HCT116 (cell line): ENCODE measurements at regions not wholly inside any gene's neighbourhood (a gene's known extent, or its start where the extent isn't known, plus 50 kb on each side); places are given as distances from the start of the nearest gene placed in this dataset.

Source experiments
- ATAC-seq: fragments of 200-7000 bp; cut with Tn5 transposase; 2 replicates; pipeline ENCODE4 v1.9.1; 2020; ENCODE audit warnings: mild to moderate bottlenecking, moderate library complexity
- BruUV-seq: library from RNA; stranded (reverse); fragments of 400-500 nt; replicated peaks from 2 replicates; lab custom pipeline; 2021; lab: Mats Ljungman, UMichigan
- CTCF ChIA-PET: fragments of 300-600 bp; sonication (Branson Sonifier 250); formaldehyde crosslinking; loops from one replicate; lab custom pipeline; 2021; ENCODE audit warnings: antibody characterized with exemption; lab: Charles Lee
- POLR2A ChIA-PET: fragments of 300-600, 350-600 bp; sonication (Branson Sonifier 250); formaldehyde crosslinking; loops from one replicate; lab custom pipeline; 2021; ENCODE audit warnings: antibody characterized with exemption; lab: Charles Lee
- RAD21 ChIA-PET, 2 experiments: fragments of 300-600 bp; sonication (Branson Sonifier 250); formaldehyde crosslinking; loops; one replicate each; lab custom pipeline; 2023; ENCODE audit warnings: low total read pairs in 2 of 2; ENCODE audit not compliant: uncharacterized antibody in 2 of 2, unreplicated experiment in 2 of 2, low non-redundant PET in 1 of 2; lab: Charles Lee
- DNase-seq: peaks from one replicate; pipeline ENCODE4 v3.0.0-alpha.2; 2010; ENCODE audit warnings: low read depth, low spot score
- H2AFZ ChIP-seq: fragments of 200-600 bp; shearing (Covaris generic), sonication (generic); 2 replicates; pipeline ENCODE4 v1.6.1; 2017; ENCODE audit warnings: low read depth, mixed run types, mixed read lengths, antibody characterized with exemption, low read length; ENCODE audit not compliant: poor library complexity, severe bottlenecking
- H3K27ac ChIP-seq: 2 replicates; pipeline ENCODE4 v1.5.1; 2012; ENCODE audit warnings: low read depth, low read length
- H3K27me3 ChIP-seq: fragments of 200-600 bp; sonication (generic); 2 replicates; pipeline ENCODE4 v1.6.1; 2016; ENCODE audit warnings: mixed run types, low read length, mixed read lengths; ENCODE audit not compliant: insufficient read depth
- H3K36me3 ChIP-seq, 2 experiments: fragments of 200-500 bp in 1 of 2; fragments of 200-600 bp in 1 of 2; sonication (Bioruptor generic) in 1 of 2; sonication (generic) in 1 of 2; 2 replicates each; pipeline versions ENCODE4 v1.5.1 to v1.6.1; 2014 to 2016; ENCODE audit warnings: low read length in 2 of 2, inconsistent platforms in 1 of 2, mixed read lengths in 1 of 2, mixed run types in 1 of 2; ENCODE audit not compliant: insufficient read depth in 2 of 2, control insufficient read depth in 1 of 2
- H3K4me1 ChIP-seq, 2 experiments: fragments of 200-600 bp in 1 of 2; sonication (generic) in 1 of 2; 2 replicates each; pipeline versions ENCODE4 v1.5.1 to v1.6.1; 2012 to 2017; ENCODE audit warnings: low read length in 2 of 2, inconsistent platforms in 1 of 2, mild to moderate bottlenecking in 1 of 2, mixed read lengths in 1 of 2, mixed run types in 1 of 2, moderate library complexity in 1 of 2; ENCODE audit not compliant: insufficient read depth in 2 of 2, control insufficient read depth in 1 of 2
- H3K4me2 ChIP-seq: fragments of 200-600 bp; sonication (generic); 2 replicates; pipeline ENCODE4 v1.6.1; 2017; ENCODE audit warnings: mixed run types, low read length, mixed read lengths
- H3K4me3 ChIP-seq, 2 experiments: fragments of 200-600 bp in 1 of 2; sonication (generic) in 1 of 2; replicated peaks in 1 of 2; 2 replicates each; pipeline ENCODE4 v1.5.1; 2011 to 2016; ENCODE audit warnings: low read length in 2 of 2, control low read depth in 1 of 2, low read depth in 1 of 2, mild to moderate bottlenecking in 1 of 2, mixed read lengths in 1 of 2, mixed run types in 1 of 2
- H3K79me2 ChIP-seq: fragments of 200-600 bp; sonication (generic); 2 replicates; pipeline ENCODE4 v1.6.1; 2017; ENCODE audit warnings: mild to moderate bottlenecking, mixed run types, low read length, moderate library complexity, mixed read lengths; ENCODE audit not compliant: insufficient read depth
- H3K9ac ChIP-seq: fragments of 200-600 bp; sonication (generic); 2 replicates; pipeline ENCODE4 v1.6.1; 2016; ENCODE audit warnings: low read length, mixed read lengths
- H3K9me2 ChIP-seq: fragments of 200-600 bp; sonication (generic), shearing (Covaris generic); 2 replicates; pipeline ENCODE4 v1.6.1; 2017; ENCODE audit warnings: mixed run types, mild to moderate bottlenecking, moderate library complexity; ENCODE audit not compliant: insufficient read depth
- H3K9me3 ChIP-seq, 2 experiments: fragments of 200-500 bp in 1 of 2; fragments of 200-600 bp in 1 of 2; sonication (Bioruptor generic) in 1 of 2; sonication (generic) in 1 of 2; 2 replicates each; pipeline ENCODE4 v1.6.1; 2014 to 2017; ENCODE audit warnings: low read length in 2 of 2, mixed read lengths in 2 of 2, inconsistent platforms in 1 of 2, low read depth in 1 of 2, mild to moderate bottlenecking in 1 of 2, mixed run types in 1 of 2, moderate library complexity in 1 of 2; ENCODE audit not compliant: control insufficient read depth in 1 of 2, insufficient read depth in 1 of 2
- H4K20me1 ChIP-seq: fragments of 200-600 bp; sonication (generic), shearing (Covaris generic); 2 replicates; pipeline ENCODE4 v1.6.1; 2017; ENCODE audit warnings: mixed run types, mild to moderate bottlenecking, moderate library complexity; ENCODE audit not compliant: insufficient read depth
- CBX3 ChIP-seq: IDR thresholded peaks from 2 replicates; pipeline ENCODE4 v1.6.1; 2012; ENCODE audit warnings: low read depth
- CEBPB ChIP-seq: IDR thresholded peaks from 2 replicates; pipeline ENCODE4 v1.6.1; 2012; ENCODE audit warnings: low read depth
- ELF1 ChIP-seq: IDR thresholded peaks from 2 replicates; pipeline ENCODE4 v1.6.1; 2012; ENCODE audit warnings: low read depth, borderline replicate concordance
- EZH2phosphoT487 ChIP-seq: fragments of 200-600 bp; IDR thresholded peaks from 2 replicates; pipeline ENCODE4 v1.6.1; 2018; ENCODE audit warnings: antibody characterized with exemption, borderline replicate concordance
- FOSL1 ChIP-seq: IDR thresholded peaks from 2 replicates; pipeline ENCODE4 v1.6.1; 2012; ENCODE audit warnings: low read depth
- JUND ChIP-seq: IDR thresholded peaks from 2 replicates; pipeline ENCODE4 v1.6.1; 2012
- POLR2A ChIP-seq: IDR thresholded peaks from 2 replicates; pipeline ENCODE4 v1.7.0; 2011; ENCODE audit warnings: borderline replicate concordance; ENCODE audit not compliant: insufficient read depth, insufficient read length; ENCODE audit errors: extremely low read depth
- SIN3A ChIP-seq: IDR thresholded peaks from 2 replicates; pipeline ENCODE4 v1.6.1; 2012; ENCODE audit warnings: low read depth
- SP1 ChIP-seq: IDR thresholded peaks from 2 replicates; pipeline ENCODE4 v1.6.1; 2012; ENCODE audit warnings: low read depth
- SRF ChIP-seq: IDR thresholded peaks from 2 replicates; pipeline ENCODE4 v1.6.1; 2012; ENCODE audit warnings: low read depth
- TCF7L2 ChIP-seq: IDR thresholded peaks from 2 replicates; pipeline ENCODE4 v1.7.0; 2011; ENCODE audit warnings: borderline replicate concordance, inconsistent platforms; ENCODE audit not compliant: insufficient read depth, insufficient read length; ENCODE audit errors: extremely low read depth
- YY1 ChIP-seq: IDR thresholded peaks from 2 replicates; pipeline ENCODE4 v1.6.1; 2011; ENCODE audit warnings: low read length, low read depth, moderate library complexity, mild to moderate bottlenecking; ENCODE audit not compliant: insufficient replicate concordance; ENCODE audit errors: extremely low read depth
- ZFX ChIP-seq: fragments of 450-650 bp; IDR thresholded peaks from 2 replicates; pipeline ENCODE4 v1.6.1; 2017
- ZNF274 ChIP-seq: fragments of 200-500 bp; sonication (Bioruptor generic); IDR thresholded peaks from 2 replicates; pipeline ENCODE4 v1.6.1; 2014; ENCODE audit warnings: mild to moderate bottlenecking, low read depth, low read length, inconsistent platforms
- intact Hi-C: fragments of 100-400 bp; cut with micrococcal nuclease; formaldehyde crosslinking; loops from 2 replicates; pipeline ENCODE4 v1.10.0; 2022
- TF ChIP-seq, protein P1 (sequence below), 3 experiments: fragments of 200-600 bp in 1 of 3; sonication (generic) in 1 of 3; IDR thresholded peaks in 2 of 3; conservative IDR thresholded peaks in 1 of 3; 2 replicates each; pipeline ENCODE4 v1.5.1; 2012 to 2017; ENCODE audit warnings: low read depth in 2 of 3, low read length in 2 of 3, antibody characterized with exemption in 1 of 3, borderline replicate concordance in 1 of 3, control low read depth in 1 of 3, mild to moderate bottlenecking in 1 of 3, mixed read lengths in 1 of 3, mixed run types in 1 of 3, moderate library complexity in 1 of 3; ENCODE audit not compliant: insufficient read depth in 1 of 3
- TF ChIP-seq, protein P2 (sequence below): IDR thresholded peaks from 2 replicates; pipeline ENCODE4 v1.6.1; 2012; ENCODE audit warnings: low read depth
- TF ChIP-seq, protein P3 (sequence below): IDR thresholded peaks from 2 replicates; pipeline ENCODE4 v1.6.1; 2012
- TF ChIP-seq, protein P4 (sequence below): IDR thresholded peaks from 2 replicates; pipeline ENCODE4 v1.6.1; 2012
- TF ChIP-seq, protein P5 (sequence below): IDR thresholded peaks from 2 replicates; pipeline ENCODE4 v1.6.1; 2011; ENCODE audit warnings: mild to moderate bottlenecking, low read length, moderate library complexity; ENCODE audit not compliant: insufficient replicate concordance; ENCODE audit errors: extremely low read depth

DNA sequence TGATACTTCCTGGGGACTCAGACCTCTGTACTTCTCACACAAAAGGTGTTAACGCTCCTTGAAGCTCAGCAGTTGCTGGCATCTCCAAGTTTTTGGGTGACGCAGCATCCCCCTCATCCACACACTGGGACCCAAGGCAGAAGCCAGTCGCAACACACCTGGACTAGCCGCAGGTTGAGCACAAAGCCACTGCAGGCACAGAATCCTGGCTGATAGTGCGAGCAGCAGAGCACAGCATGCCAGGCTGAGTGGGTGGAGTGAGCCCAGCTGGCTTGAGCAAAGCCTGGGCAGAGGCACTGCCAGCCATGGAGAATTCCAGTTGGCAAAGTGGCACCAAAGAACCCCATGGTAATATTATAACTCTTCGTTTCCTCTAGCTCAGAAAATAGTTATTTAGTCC is 873.2 kb upstream of the NDST4 start:
- RAD21 ChIA-PET: no interaction called here

More for the DNA sequence above, 873.2 kb upstream of the NDST4 start:
- Histone ChIP-seq H3K27ac (no peak overlapping the region), H3K9me3 (no peaks in the 10 kb centered on the region), H3K9ac (no peak overlapping the region), H3K36me3 (no peaks in the 10 kb centered on the region), H4K20me1 (no peaks in the 10 kb centered on the region), H3K9me2 (peaks cover 3% of the 10 kb centered on the region; the same call in 1 of the 2 replicates), H3K79me2 (no peaks in the 10 kb centered on the region), H3K4me3 (no peak overlapping the region), H3K27me3 (no peaks in the 10 kb centered on the region), H3K4me1 (no peaks in the 10 kb centered on the region), H2AFZ (no peak overlapping the region), H3K4me2 (no peak overlapping the region)
- intact Hi-C loops: no loop called here
- ChIA-PET POLR2A (no interaction called here), CTCF (no interaction called here)
- DNase-seq (no peak), ATAC-seq (no peak)
- TF ChIP-seq CEBPB: no peak
- TF ChIP-seq CBX3: no peak
- no peak for TF ChIP-seq EZH2phosphoT487
- no peak for TF ChIP-seq JUND
- TF ChIP-seq, protein P1, sequence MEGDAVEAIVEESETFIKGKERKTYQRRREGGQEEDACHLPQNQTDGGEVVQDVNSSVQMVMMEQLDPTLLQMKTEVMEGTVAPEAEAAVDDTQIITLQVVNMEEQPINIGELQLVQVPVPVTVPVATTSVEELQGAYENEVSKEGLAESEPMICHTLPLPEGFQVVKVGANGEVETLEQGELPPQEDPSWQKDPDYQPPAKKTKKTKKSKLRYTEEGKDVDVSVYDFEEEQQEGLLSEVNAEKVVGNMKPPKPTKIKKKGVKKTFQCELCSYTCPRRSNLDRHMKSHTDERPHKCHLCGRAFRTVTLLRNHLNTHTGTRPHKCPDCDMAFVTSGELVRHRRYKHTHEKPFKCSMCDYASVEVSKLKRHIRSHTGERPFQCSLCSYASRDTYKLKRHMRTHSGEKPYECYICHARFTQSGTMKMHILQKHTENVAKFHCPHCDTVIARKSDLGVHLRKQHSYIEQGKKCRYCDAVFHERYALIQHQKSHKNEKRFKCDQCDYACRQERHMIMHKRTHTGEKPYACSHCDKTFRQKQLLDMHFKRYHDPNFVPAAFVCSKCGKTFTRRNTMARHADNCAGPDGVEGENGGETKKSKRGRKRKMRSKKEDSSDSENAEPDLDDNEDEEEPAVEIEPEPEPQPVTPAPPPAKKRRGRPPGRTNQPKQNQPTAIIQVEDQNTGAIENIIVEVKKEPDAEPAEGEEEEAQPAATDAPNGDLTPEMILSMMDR (IDR thresholded peaks at IDR 0.05 in 2 of 3, conservative IDR thresholded peaks at IDR 0.05 in 1 of 3; ENCODE audit: borderline replicate concordance in 1 of 3, insufficient read depth in 1 of 3, low read depth in 2 of 3, low read length in 2 of 3): no peak
- TF ChIP-seq TCF7L2: no peak
- no peak for TF ChIP-seq SP1
- TF ChIP-seq SRF: no peak
- TF ChIP-seq, protein P2, sequence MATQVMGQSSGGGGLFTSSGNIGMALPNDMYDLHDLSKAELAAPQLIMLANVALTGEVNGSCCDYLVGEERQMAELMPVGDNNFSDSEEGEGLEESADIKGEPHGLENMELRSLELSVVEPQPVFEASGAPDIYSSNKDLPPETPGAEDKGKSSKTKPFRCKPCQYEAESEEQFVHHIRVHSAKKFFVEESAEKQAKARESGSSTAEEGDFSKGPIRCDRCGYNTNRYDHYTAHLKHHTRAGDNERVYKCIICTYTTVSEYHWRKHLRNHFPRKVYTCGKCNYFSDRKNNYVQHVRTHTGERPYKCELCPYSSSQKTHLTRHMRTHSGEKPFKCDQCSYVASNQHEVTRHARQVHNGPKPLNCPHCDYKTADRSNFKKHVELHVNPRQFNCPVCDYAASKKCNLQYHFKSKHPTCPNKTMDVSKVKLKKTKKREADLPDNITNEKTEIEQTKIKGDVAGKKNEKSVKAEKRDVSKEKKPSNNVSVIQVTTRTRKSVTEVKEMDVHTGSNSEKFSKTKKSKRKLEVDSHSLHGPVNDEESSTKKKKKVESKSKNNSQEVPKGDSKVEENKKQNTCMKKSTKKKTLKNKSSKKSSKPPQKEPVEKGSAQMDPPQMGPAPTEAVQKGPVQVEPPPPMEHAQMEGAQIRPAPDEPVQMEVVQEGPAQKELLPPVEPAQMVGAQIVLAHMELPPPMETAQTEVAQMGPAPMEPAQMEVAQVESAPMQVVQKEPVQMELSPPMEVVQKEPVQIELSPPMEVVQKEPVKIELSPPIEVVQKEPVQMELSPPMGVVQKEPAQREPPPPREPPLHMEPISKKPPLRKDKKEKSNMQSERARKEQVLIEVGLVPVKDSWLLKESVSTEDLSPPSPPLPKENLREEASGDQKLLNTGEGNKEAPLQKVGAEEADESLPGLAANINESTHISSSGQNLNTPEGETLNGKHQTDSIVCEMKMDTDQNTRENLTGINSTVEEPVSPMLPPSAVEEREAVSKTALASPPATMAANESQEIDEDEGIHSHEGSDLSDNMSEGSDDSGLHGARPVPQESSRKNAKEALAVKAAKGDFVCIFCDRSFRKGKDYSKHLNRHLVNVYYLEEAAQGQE: no peak
- TF ChIP-seq, protein P3, sequence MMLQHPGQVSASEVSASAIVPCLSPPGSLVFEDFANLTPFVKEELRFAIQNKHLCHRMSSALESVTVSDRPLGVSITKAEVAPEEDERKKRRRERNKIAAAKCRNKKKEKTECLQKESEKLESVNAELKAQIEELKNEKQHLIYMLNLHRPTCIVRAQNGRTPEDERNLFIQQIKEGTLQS: no peak
- TF ChIP-seq POLR2A: no peak
- no peak for TF ChIP-seq YY1
- no peak for TF ChIP-seq ZNF274
- TF ChIP-seq ELF1: no peak
- TF ChIP-seq, protein P4, sequence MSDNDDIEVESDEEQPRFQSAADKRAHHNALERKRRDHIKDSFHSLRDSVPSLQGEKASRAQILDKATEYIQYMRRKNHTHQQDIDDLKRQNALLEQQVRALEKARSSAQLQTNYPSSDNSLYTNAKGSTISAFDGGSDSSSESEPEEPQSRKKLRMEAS: no peak
- TF ChIP-seq FOSL1: no peak
- TF ChIP-seq, protein P5, sequence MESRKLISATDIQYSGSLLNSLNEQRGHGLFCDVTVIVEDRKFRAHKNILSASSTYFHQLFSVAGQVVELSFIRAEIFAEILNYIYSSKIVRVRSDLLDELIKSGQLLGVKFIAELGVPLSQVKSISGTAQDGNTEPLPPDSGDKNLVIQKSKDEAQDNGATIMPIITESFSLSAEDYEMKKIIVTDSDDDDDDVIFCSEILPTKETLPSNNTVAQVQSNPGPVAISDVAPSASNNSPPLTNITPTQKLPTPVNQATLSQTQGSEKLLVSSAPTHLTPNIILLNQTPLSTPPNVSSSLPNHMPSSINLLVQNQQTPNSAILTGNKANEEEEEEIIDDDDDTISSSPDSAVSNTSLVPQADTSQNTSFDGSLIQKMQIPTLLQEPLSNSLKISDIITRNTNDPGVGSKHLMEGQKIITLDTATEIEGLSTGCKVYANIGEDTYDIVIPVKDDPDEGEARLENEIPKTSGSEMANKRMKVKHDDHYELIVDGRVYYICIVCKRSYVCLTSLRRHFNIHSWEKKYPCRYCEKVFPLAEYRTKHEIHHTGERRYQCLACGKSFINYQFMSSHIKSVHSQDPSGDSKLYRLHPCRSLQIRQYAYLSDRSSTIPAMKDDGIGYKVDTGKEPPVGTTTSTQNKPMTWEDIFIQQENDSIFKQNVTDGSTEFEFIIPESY: no peak
- TF ChIP-seq ZFX: no peak
- no peak for TF ChIP-seq SIN3A
- no TSS peak for BruUV-seq
